ENCODE measurements at regions not wholly inside any gene's neighbourhood (a gene's known extent, or its start where the extent isn't known, plus 50 kb on each side); places are given as distances from the start of the nearest gene placed in this dataset.

DNA sequence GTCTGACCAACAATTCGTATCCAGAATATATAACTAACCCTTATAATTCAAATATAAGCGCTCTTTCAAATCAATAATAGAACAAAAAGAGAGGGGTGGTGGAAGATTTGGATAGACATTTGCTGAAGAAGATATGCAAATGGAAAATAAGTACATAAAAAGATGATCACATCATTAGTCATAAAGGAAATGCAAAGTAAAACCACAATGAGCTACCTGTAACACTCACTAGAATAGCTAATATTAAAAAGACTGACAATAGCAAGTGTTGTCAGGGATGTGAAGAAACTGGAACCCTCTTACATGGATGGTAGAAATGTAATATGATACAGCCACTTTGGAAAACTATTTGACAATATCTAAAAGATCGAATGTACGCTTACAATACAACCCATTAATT is 84.9 kb upstream of the MRPS9 start:
- H3K79me1 ChIP-seq (ENCODE audit: low read depth in 1 of 2, low read length in 2 of 2): no peaks in the 10 kb centered on the region
- no peak overlapping the region for H3K9ac ChIP-seq (ENCODE audit: low read depth, low read length)
- no peak overlapping the region for H3K4ac ChIP-seq (ENCODE audit: low read depth, low read length)
- H2AFZ ChIP-seq (replicated peaks; ENCODE audit: low read length, poor library complexity): no peak overlapping the region
- ATAC-seq (ENCODE audit: low read depth) (no peak), DNase-seq (no peak)
- no peak overlapping the region for H3K18ac ChIP-seq (ENCODE audit: low read depth, low read length)
- dilution Hi-C loops (cut with HindIII; ENCODE audit: low sequenced_read_pairs, unreplicated experiment): no loop called here
- H4K8ac ChIP-seq (ENCODE audit: low read depth in 2 of 2, low read length in 2 of 2): no peak overlapping the region
- no peak overlapping the region for H3K4me3 ChIP-seq (ENCODE audit: insufficient read depth, low read depth, low read length)
- no peak overlapping the region for H4K91ac ChIP-seq (ENCODE audit: insufficient read depth, low read depth, low read length)
- H3K36me3 ChIP-seq (ENCODE audit: control insufficient read depth, insufficient read depth, low read length): no peaks in the 10 kb centered on the region
- ChIA-PET CTCF (no interaction called here), POLR2A (ENCODE audit: unreplicated experiment) (no interaction called here)
- H3K27ac ChIP-seq (ENCODE audit: insufficient read depth, low read length): no peak overlapping the region
- intact Hi-C loops (cut with micrococcal nuclease): no loop called here
- no peak overlapping the region for H2BK15ac ChIP-seq (ENCODE audit: low read depth, low read length)
- H3K23ac ChIP-seq (ENCODE audit: low read depth, low read length): no peak overlapping the region
- no peaks in the 10 kb centered on the region for H3K9me3 ChIP-seq (ENCODE audit: control insufficient read depth, insufficient read depth, low read length)
- WGBS, 2 experiments (ENCODE audit: extremely low coverage in 2 of 2, insufficient read length in 1 of 2): no CpG with 5 or more reads among the region's 4 CpGs
- no peak for TF ChIP-seq RCOR1 (IDR thresholded peaks at IDR 0.05; ENCODE audit: insufficient replicate concordance, low read length)
- no peak for TF ChIP-seq USF2 (IDR thresholded peaks at IDR 0.05; ENCODE audit: low read depth, low read length)
- no peak for TF ChIP-seq CEBPB (IDR thresholded peaks at IDR 0.05; ENCODE audit: low read depth, low read length)
- no peak for TF ChIP-seq NFE2L2 (IDR thresholded peaks at IDR 0.05; ENCODE audit: low read depth, low read length)
- no peak for TF ChIP-seq ELK1 (IDR thresholded peaks at IDR 0.05; ENCODE audit: borderline replicate concordance, low read depth, low read length)
- TF ChIP-seq RAD21 (IDR thresholded peaks at IDR 0.05; ENCODE audit: low read length): no peak
- no peak for TF ChIP-seq POLR2A (IDR thresholded peaks at IDR 0.05; ENCODE audit: low read depth, low read length)
- no peak for TF ChIP-seq MAZ (IDR thresholded peaks at IDR 0.05; ENCODE audit: borderline replicate concordance, low read depth, low read length)
- TF ChIP-seq MXI1 (IDR thresholded peaks at IDR 0.05; ENCODE audit: borderline replicate concordance, low read depth, low read length): no peak
- no peak for TF ChIP-seq FOS (IDR thresholded peaks at IDR 0.05; ENCODE audit: low read depth, low read length)
- no peak for TF ChIP-seq CHD1 (IDR thresholded peaks at IDR 0.05; ENCODE audit: low read depth, low read length)
- BruUV-seq (replicated peaks): no TSS peak
- H2BK5ac ChIP-seq (ENCODE audit: low read depth, low read length, poor library complexity, severe bottlenecking): no peak overlapping the region
- no peak overlapping the region for H2BK20ac ChIP-seq (ENCODE audit: low read depth, low read length)
- H3K4me2 ChIP-seq (ENCODE audit: low read depth, low read length): no peak overlapping the region
- H3K14ac ChIP-seq (replicated peaks; ENCODE audit: low read depth, low read length): no peak overlapping the region
- H2BK120ac ChIP-seq (ENCODE audit: low read depth, low read length): no peak overlapping the region
- H3K9me1 ChIP-seq (ENCODE audit: insufficient read depth, low read length): no peaks in the 10 kb centered on the region
- H3K4me1 ChIP-seq (ENCODE audit: control insufficient read depth, insufficient read depth, low read length): no peaks in the 10 kb centered on the region
- H4K20me1 ChIP-seq (ENCODE audit: insufficient read depth, low read length): no peaks in the 10 kb centered on the region
- in situ Hi-C loops (cut with MboI; ENCODE audit: low sequenced_read_pairs): no loop called here
- H4K5ac ChIP-seq (ENCODE audit: low read depth, low read length): no peak overlapping the region
- no peaks in the 10 kb centered on the region for H3K27me3 ChIP-seq (ENCODE audit: control insufficient read depth, insufficient read depth, low read length)
- no peak overlapping the region for H3K56ac ChIP-seq (ENCODE audit: extremely low read depth, insufficient read depth, low read length)
- no peak overlapping the region for H2AK9ac ChIP-seq (replicated peaks; ENCODE audit: low read depth, low read length, poor library complexity)
- no peak overlapping the region for H2AK5ac ChIP-seq (ENCODE audit: low read depth, low read length)
